HCT116 (cell line): ENCODE measurements at regions not wholly inside any gene's neighbourhood (a gene's known extent, or its start where the extent isn't known, plus 50 kb on each side); places are given as distances from the start of the nearest gene placed in this dataset.

Experiments used
- ATAC-seq: fragments of 200-7000 bp; cut with Tn5 transposase; 2 replicates; pipeline ENCODE4 v1.9.1; 2020; ENCODE audit warnings: mild to moderate bottlenecking, moderate library complexity
- BruUV-seq: library from RNA; stranded (reverse); fragments of 400-500 nt; replicated peaks from 2 replicates; lab custom pipeline; 2021; lab: Mats Ljungman, UMichigan
- CTCF ChIA-PET: fragments of 300-600 bp; sonication (Branson Sonifier 250); formaldehyde crosslinking; loops from one replicate; lab custom pipeline; 2021; ENCODE audit warnings: antibody characterized with exemption; lab: Charles Lee
- POLR2A ChIA-PET: fragments of 300-600, 350-600 bp; sonication (Branson Sonifier 250); formaldehyde crosslinking; loops from one replicate; lab custom pipeline; 2021; ENCODE audit warnings: antibody characterized with exemption; lab: Charles Lee
- RAD21 ChIA-PET, 2 experiments: fragments of 300-600 bp; sonication (Branson Sonifier 250); formaldehyde crosslinking; loops; one replicate each; lab custom pipeline; 2023; ENCODE audit warnings: low total read pairs in 2 of 2; ENCODE audit not compliant: uncharacterized antibody in 2 of 2, unreplicated experiment in 2 of 2, low non-redundant PET in 1 of 2; lab: Charles Lee
- DNase-seq: peaks from one replicate; pipeline ENCODE4 v3.0.0-alpha.2; 2010; ENCODE audit warnings: low read depth, low spot score
- H2AFZ ChIP-seq: fragments of 200-600 bp; shearing (Covaris generic), sonication (generic); 2 replicates; pipeline ENCODE4 v1.6.1; 2017; ENCODE audit warnings: low read depth, mixed run types, mixed read lengths, antibody characterized with exemption, low read length; ENCODE audit not compliant: poor library complexity, severe bottlenecking
- H3K27ac ChIP-seq: 2 replicates; pipeline ENCODE4 v1.5.1; 2012; ENCODE audit warnings: low read depth, low read length
- H3K27me3 ChIP-seq: fragments of 200-600 bp; sonication (generic); 2 replicates; pipeline ENCODE4 v1.6.1; 2016; ENCODE audit warnings: mixed run types, low read length, mixed read lengths; ENCODE audit not compliant: insufficient read depth
- H3K36me3 ChIP-seq, 2 experiments: fragments of 200-500 bp in 1 of 2; fragments of 200-600 bp in 1 of 2; sonication (Bioruptor generic) in 1 of 2; sonication (generic) in 1 of 2; 2 replicates each; pipeline versions ENCODE4 v1.5.1 to v1.6.1; 2014 to 2016; ENCODE audit warnings: low read length in 2 of 2, inconsistent platforms in 1 of 2, mixed read lengths in 1 of 2, mixed run types in 1 of 2; ENCODE audit not compliant: insufficient read depth in 2 of 2, control insufficient read depth in 1 of 2
- H3K4me1 ChIP-seq, 2 experiments: fragments of 200-600 bp in 1 of 2; sonication (generic) in 1 of 2; 2 replicates each; pipeline versions ENCODE4 v1.5.1 to v1.6.1; 2012 to 2017; ENCODE audit warnings: low read length in 2 of 2, inconsistent platforms in 1 of 2, mild to moderate bottlenecking in 1 of 2, mixed read lengths in 1 of 2, mixed run types in 1 of 2, moderate library complexity in 1 of 2; ENCODE audit not compliant: insufficient read depth in 2 of 2, control insufficient read depth in 1 of 2
- H3K4me2 ChIP-seq: fragments of 200-600 bp; sonication (generic); 2 replicates; pipeline ENCODE4 v1.6.1; 2017; ENCODE audit warnings: mixed run types, low read length, mixed read lengths
- H3K4me3 ChIP-seq, 2 experiments: fragments of 200-600 bp in 1 of 2; sonication (generic) in 1 of 2; replicated peaks in 1 of 2; 2 replicates each; pipeline ENCODE4 v1.5.1; 2011 to 2016; ENCODE audit warnings: low read length in 2 of 2, control low read depth in 1 of 2, low read depth in 1 of 2, mild to moderate bottlenecking in 1 of 2, mixed read lengths in 1 of 2, mixed run types in 1 of 2
- H3K79me2 ChIP-seq: fragments of 200-600 bp; sonication (generic); 2 replicates; pipeline ENCODE4 v1.6.1; 2017; ENCODE audit warnings: mild to moderate bottlenecking, mixed run types, low read length, moderate library complexity, mixed read lengths; ENCODE audit not compliant: insufficient read depth
- H3K9ac ChIP-seq: fragments of 200-600 bp; sonication (generic); 2 replicates; pipeline ENCODE4 v1.6.1; 2016; ENCODE audit warnings: low read length, mixed read lengths
- H3K9me2 ChIP-seq: fragments of 200-600 bp; sonication (generic), shearing (Covaris generic); 2 replicates; pipeline ENCODE4 v1.6.1; 2017; ENCODE audit warnings: mixed run types, mild to moderate bottlenecking, moderate library complexity; ENCODE audit not compliant: insufficient read depth
- H3K9me3 ChIP-seq, 2 experiments: fragments of 200-500 bp in 1 of 2; fragments of 200-600 bp in 1 of 2; sonication (Bioruptor generic) in 1 of 2; sonication (generic) in 1 of 2; 2 replicates each; pipeline ENCODE4 v1.6.1; 2014 to 2017; ENCODE audit warnings: low read length in 2 of 2, mixed read lengths in 2 of 2, inconsistent platforms in 1 of 2, low read depth in 1 of 2, mild to moderate bottlenecking in 1 of 2, mixed run types in 1 of 2, moderate library complexity in 1 of 2; ENCODE audit not compliant: control insufficient read depth in 1 of 2, insufficient read depth in 1 of 2
- H4K20me1 ChIP-seq: fragments of 200-600 bp; sonication (generic), shearing (Covaris generic); 2 replicates; pipeline ENCODE4 v1.6.1; 2017; ENCODE audit warnings: mixed run types, mild to moderate bottlenecking, moderate library complexity; ENCODE audit not compliant: insufficient read depth
- ATF3 ChIP-seq: IDR thresholded peaks from 2 replicates; pipeline ENCODE4 v1.6.1; 2012
- CEBPB ChIP-seq: IDR thresholded peaks from 2 replicates; pipeline ENCODE4 v1.6.1; 2012; ENCODE audit warnings: low read depth
- CTCF ChIP-seq, 3 experiments: fragments of 200-600 bp in 1 of 3; sonication (generic) in 1 of 3; IDR thresholded peaks in 2 of 3; conservative IDR thresholded peaks in 1 of 3; 2 replicates each; pipeline ENCODE4 v1.5.1; 2012 to 2017; ENCODE audit warnings: low read depth in 2 of 3, low read length in 2 of 3, antibody characterized with exemption in 1 of 3, borderline replicate concordance in 1 of 3, control low read depth in 1 of 3, mild to moderate bottlenecking in 1 of 3, mixed read lengths in 1 of 3, mixed run types in 1 of 3, moderate library complexity in 1 of 3; ENCODE audit not compliant: insufficient read depth in 1 of 3
- EGR1 ChIP-seq: IDR thresholded peaks from 2 replicates; pipeline ENCODE4 v1.6.1; 2012; ENCODE audit warnings: low read depth
- POLR2A ChIP-seq: IDR thresholded peaks from 2 replicates; pipeline ENCODE4 v1.7.0; 2011; ENCODE audit warnings: borderline replicate concordance; ENCODE audit not compliant: insufficient read depth, insufficient read length; ENCODE audit errors: extremely low read depth
- RAD21 ChIP-seq: IDR thresholded peaks from 2 replicates; pipeline ENCODE4 v1.6.1; 2012; ENCODE audit warnings: low read depth, mild to moderate bottlenecking
- SIN3A ChIP-seq: IDR thresholded peaks from 2 replicates; pipeline ENCODE4 v1.6.1; 2012; ENCODE audit warnings: low read depth
- TCF7L2 ChIP-seq: IDR thresholded peaks from 2 replicates; pipeline ENCODE4 v1.7.0; 2011; ENCODE audit warnings: borderline replicate concordance, inconsistent platforms; ENCODE audit not compliant: insufficient read depth, insufficient read length; ENCODE audit errors: extremely low read depth
- YY1 ChIP-seq: IDR thresholded peaks from 2 replicates; pipeline ENCODE4 v1.6.1; 2011; ENCODE audit warnings: low read length, low read depth, moderate library complexity, mild to moderate bottlenecking; ENCODE audit not compliant: insufficient replicate concordance; ENCODE audit errors: extremely low read depth
- ZNF274 ChIP-seq: fragments of 200-500 bp; sonication (Bioruptor generic); IDR thresholded peaks from 2 replicates; pipeline ENCODE4 v1.6.1; 2014; ENCODE audit warnings: mild to moderate bottlenecking, low read depth, low read length, inconsistent platforms
- intact Hi-C: fragments of 100-400 bp; cut with micrococcal nuclease; formaldehyde crosslinking; loops from 2 replicates; pipeline ENCODE4 v1.10.0; 2022

- ATAC-seq = no peak
- H3K4me2 ChIP-seq = peak overlapping the region; percentile 67
- no peak overlapping the region for H3K9ac ChIP-seq
- H3K27ac ChIP-seq = peak overlapping the region; percentile 2; the same call in 1 of the 2 replicates
- no peaks in the 10 kb centered on the region for H3K9me3 ChIP-seq
- ChIA-PET POLR2A (no interaction called here), CTCF (no interaction called here), RAD21 (no interaction called here)
- no peaks in the 10 kb centered on the region for H3K9me2 ChIP-seq
- H3K4me3 ChIP-seq = no peak overlapping the region
- no TSS peak for BruUV-seq
- TF ChIP-seq TCF7L2 = no peak
- no peak for TF ChIP-seq CTCF (IDR thresholded peaks at IDR 0.05 in 2 of 3, conservative IDR thresholded peaks at IDR 0.05 in 1 of 3; ENCODE audit: borderline replicate concordance in 1 of 3, insufficient read depth in 1 of 3, low read depth in 2 of 3, low read length in 2 of 3)
- TF ChIP-seq YY1 = no peak
- TF ChIP-seq EGR1 = no peak
- TF ChIP-seq ZNF274 = no peak
- no peak for TF ChIP-seq ATF3
- TF ChIP-seq SIN3A = no peak
- no peak for TF ChIP-seq CEBPB
- TF ChIP-seq RAD21 = no peak
- TF ChIP-seq POLR2A = no peak
- peak overlapping the region; percentile 92 for H2AFZ ChIP-seq
- no peaks in the 10 kb centered on the region for H4K20me1 ChIP-seq
- intact Hi-C loops = no loop called here
- no peaks in the 10 kb centered on the region for H3K79me2 ChIP-seq
- DNase-seq = no peak
- no peaks in the 10 kb centered on the region for H3K27me3 ChIP-seq
- H3K4me1 ChIP-seq = peaks cover 13 to 25% of the 10 kb centered on the region in 2 experiments
- no peaks in the 10 kb centered on the region for H3K36me3 ChIP-seq
Measured at GRCh38 chr10:3451516-3452172, 279.1 kb upstream of the PITRM1 start.
